ENCODE measurements at regions not wholly inside any gene's neighbourhood (a gene's known extent, or its start where the extent isn't known, plus 50 kb on each side); places are given as distances from the start of the nearest gene placed in this dataset.
"Not testable (repeated sequence)": the region's sequence is repeated elsewhere in the genome, so short reads cannot be mapped to it uniquely, and the experiment has no call there.

GRCh38 chr5:147113967-147114366 lies 120.9 kb upstream of the STK32A start:
- H4K20me1 ChIP-seq (ENCODE audit: insufficient read depth, low read length) = no peaks in the 10 kb centered on the region
- no peak overlapping the region for H3K9ac ChIP-seq (ENCODE audit: low read length)
- H3K27me3 ChIP-seq (ENCODE audit: low read depth, low read length) = no peaks in the 10 kb centered on the region
- H3K4me3 ChIP-seq (ENCODE audit: low read length) = no peak overlapping the region
- no peak for TF ChIP-seq EZH2phosphoT487 (IDR thresholded peaks at IDR 0.05; ENCODE audit: low read depth)
- TF ChIP-seq CTCF (IDR thresholded peaks at IDR 0.05; ENCODE audit: low read depth, low read length) = no peak
- H3K27ac ChIP-seq (ENCODE audit: low read length) = no peak overlapping the region
- no peak overlapping the region for H2AFZ ChIP-seq (ENCODE audit: low read depth, low read length)
- H3K36me3 ChIP-seq (replicated peaks; ENCODE audit: low read depth, low read length) = no peaks in the 10 kb centered on the region
- H3K79me2 ChIP-seq (ENCODE audit: low read length) = no peaks in the 10 kb centered on the region
- no peak overlapping the region for H3K4me2 ChIP-seq (ENCODE audit: low read length)
- no peaks in the 10 kb centered on the region for H3K9me3 ChIP-seq (ENCODE audit: insufficient read depth, low read length)
- no peaks in the 10 kb centered on the region for H3K4me1 ChIP-seq (ENCODE audit: low read length)

- not testable (repeated sequence) for H3K9me3 ChIP-seq (ENCODE audit: insufficient read depth, low read length); H3K4me2 ChIP-seq (ENCODE audit: low read length); H2AFZ ChIP-seq (ENCODE audit: low read depth, low read length); H3K9ac ChIP-seq (ENCODE audit: low read length); H3K79me2 ChIP-seq (ENCODE audit: low read length); H4K20me1 ChIP-seq (ENCODE audit: insufficient read depth, low read length); H3K36me3 ChIP-seq (replicated peaks; ENCODE audit: low read depth, low read length); H3K27ac ChIP-seq (ENCODE audit: low read length); H3K4me1 ChIP-seq (ENCODE audit: low read length); H3K4me3 ChIP-seq (ENCODE audit: low read length); H3K27me3 ChIP-seq (ENCODE audit: low read depth, low read length)
Observed at GRCh38 chr5:147139759-147140158, 95.1 kb upstream of the STK32A start.

- H3K9ac ChIP-seq (ENCODE audit: low read length) = no peak overlapping the region
- H3K9me3 ChIP-seq (ENCODE audit: insufficient read depth, low read length) = no peaks in the 10 kb centered on the region
- H3K27ac ChIP-seq (ENCODE audit: low read length) = no peak overlapping the region
- TF ChIP-seq EZH2phosphoT487 (IDR thresholded peaks at IDR 0.05; ENCODE audit: low read depth) = no peak
- no peak for TF ChIP-seq CTCF (IDR thresholded peaks at IDR 0.05; ENCODE audit: low read depth, low read length)
- H3K79me2 ChIP-seq (ENCODE audit: low read length) = no peaks in the 10 kb centered on the region
- no peaks in the 10 kb centered on the region for H3K4me1 ChIP-seq (ENCODE audit: low read length)
- H4K20me1 ChIP-seq (ENCODE audit: insufficient read depth, low read length) = no peaks in the 10 kb centered on the region
- no peak overlapping the region for H3K4me2 ChIP-seq (ENCODE audit: low read length)
- H3K36me3 ChIP-seq (replicated peaks; ENCODE audit: low read depth, low read length) = no peaks in the 10 kb centered on the region
- no peak overlapping the region for H3K4me3 ChIP-seq (ENCODE audit: low read length)
- no peak overlapping the region for H2AFZ ChIP-seq (ENCODE audit: low read depth, low read length)
- H3K27me3 ChIP-seq (ENCODE audit: low read depth, low read length) = no peaks in the 10 kb centered on the region
Observed at GRCh38 chr5:147140558-147140957, 94.3 kb upstream of the STK32A start.

- H2AFZ ChIP-seq (ENCODE audit: low read depth, low read length); H4K20me1 ChIP-seq (ENCODE audit: insufficient read depth, low read length); H3K27me3 ChIP-seq (ENCODE audit: low read depth, low read length); H3K9ac ChIP-seq (ENCODE audit: low read length); H3K4me1 ChIP-seq (ENCODE audit: low read length); H3K9me3 ChIP-seq (ENCODE audit: insufficient read depth, low read length); H3K36me3 ChIP-seq (replicated peaks; ENCODE audit: low read depth, low read length); H3K4me3 ChIP-seq (ENCODE audit: low read length); H3K4me2 ChIP-seq (ENCODE audit: low read length); H3K27ac ChIP-seq (ENCODE audit: low read length); H3K79me2 ChIP-seq (ENCODE audit: low read length): not testable (repeated sequence)
Observed at GRCh38 chr5:147141580-147141979, 93.2 kb upstream of the STK32A start.

- H3K27me3 ChIP-seq (ENCODE audit: low read depth, low read length) = no peaks in the 10 kb centered on the region
- no peaks in the 10 kb centered on the region for H3K4me1 ChIP-seq (ENCODE audit: low read length)
- H3K36me3 ChIP-seq (replicated peaks; ENCODE audit: low read depth, low read length) = no peaks in the 10 kb centered on the region
- no peak overlapping the region for H3K9ac ChIP-seq (ENCODE audit: low read length)
- TF ChIP-seq EZH2phosphoT487 (IDR thresholded peaks at IDR 0.05; ENCODE audit: low read depth) (no peak), CTCF (IDR thresholded peaks at IDR 0.05; ENCODE audit: low read depth, low read length) (no peak)
- no peak overlapping the region for H3K4me2 ChIP-seq (ENCODE audit: low read length)
- no peaks in the 10 kb centered on the region for H3K9me3 ChIP-seq (ENCODE audit: insufficient read depth, low read length)
- no peak overlapping the region for H2AFZ ChIP-seq (ENCODE audit: low read depth, low read length)
- H4K20me1 ChIP-seq (ENCODE audit: insufficient read depth, low read length) = no peaks in the 10 kb centered on the region
- H3K4me3 ChIP-seq (ENCODE audit: low read length) = no peak overlapping the region
- no peaks in the 10 kb centered on the region for H3K79me2 ChIP-seq (ENCODE audit: low read length)
- H3K27ac ChIP-seq (ENCODE audit: low read length) = no peak overlapping the region
Observed at GRCh38 chr5:147143215-147143614, 91.6 kb upstream of the STK32A start.
